ENCODE measurements at regions not wholly inside any gene's neighbourhood (a gene's known extent, or its start where the extent isn't known, plus 50 kb on each side); places are given as distances from the start of the nearest gene placed in this dataset.
A peak's percentile ranks its signal among the peaks of the same experiment; 100 is the strongest.

GRCh38 chr9:96159596-96159995 lies 142.4 kb downstream of the HSD17B3 start:
- no peak for TF ChIP-seq POLR2AphosphoS5 (IDR thresholded peaks at IDR 0.05)
- no peak for TF ChIP-seq EP300 (IDR thresholded peaks at IDR 0.05)
- TF ChIP-seq, protein P1, sequence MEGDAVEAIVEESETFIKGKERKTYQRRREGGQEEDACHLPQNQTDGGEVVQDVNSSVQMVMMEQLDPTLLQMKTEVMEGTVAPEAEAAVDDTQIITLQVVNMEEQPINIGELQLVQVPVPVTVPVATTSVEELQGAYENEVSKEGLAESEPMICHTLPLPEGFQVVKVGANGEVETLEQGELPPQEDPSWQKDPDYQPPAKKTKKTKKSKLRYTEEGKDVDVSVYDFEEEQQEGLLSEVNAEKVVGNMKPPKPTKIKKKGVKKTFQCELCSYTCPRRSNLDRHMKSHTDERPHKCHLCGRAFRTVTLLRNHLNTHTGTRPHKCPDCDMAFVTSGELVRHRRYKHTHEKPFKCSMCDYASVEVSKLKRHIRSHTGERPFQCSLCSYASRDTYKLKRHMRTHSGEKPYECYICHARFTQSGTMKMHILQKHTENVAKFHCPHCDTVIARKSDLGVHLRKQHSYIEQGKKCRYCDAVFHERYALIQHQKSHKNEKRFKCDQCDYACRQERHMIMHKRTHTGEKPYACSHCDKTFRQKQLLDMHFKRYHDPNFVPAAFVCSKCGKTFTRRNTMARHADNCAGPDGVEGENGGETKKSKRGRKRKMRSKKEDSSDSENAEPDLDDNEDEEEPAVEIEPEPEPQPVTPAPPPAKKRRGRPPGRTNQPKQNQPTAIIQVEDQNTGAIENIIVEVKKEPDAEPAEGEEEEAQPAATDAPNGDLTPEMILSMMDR (IDR thresholded peaks at IDR 0.05), result no peak
- TF ChIP-seq POLR2A (IDR thresholded peaks at IDR 0.05), result no peak
- peak overlapping the region in 1 of 4 donors; percentile 40 for H3K27ac ChIP-seq
- H3K4me3 ChIP-seq, result no peak overlapping the region
- H3K4me1 ChIP-seq, result peaks cover 0 to 16% (median 0%) of the 10 kb centered on the region in 3 donors
- WGBS, 2 donors (ENCODE audit: low coverage in 1 of 2), result 94 to 100% methylated on average over 2 to 4 of the region's 4 CpGs
- no peak for ATAC-seq
- H3K27me3 ChIP-seq, result no peaks in the 10 kb centered on the region
- H3K9me3 ChIP-seq, result peaks cover 0 to 9% (median 0%) of the 10 kb centered on the region in 3 donors
- no peaks in the 10 kb centered on the region for H3K36me3 ChIP-seq

DNA sequence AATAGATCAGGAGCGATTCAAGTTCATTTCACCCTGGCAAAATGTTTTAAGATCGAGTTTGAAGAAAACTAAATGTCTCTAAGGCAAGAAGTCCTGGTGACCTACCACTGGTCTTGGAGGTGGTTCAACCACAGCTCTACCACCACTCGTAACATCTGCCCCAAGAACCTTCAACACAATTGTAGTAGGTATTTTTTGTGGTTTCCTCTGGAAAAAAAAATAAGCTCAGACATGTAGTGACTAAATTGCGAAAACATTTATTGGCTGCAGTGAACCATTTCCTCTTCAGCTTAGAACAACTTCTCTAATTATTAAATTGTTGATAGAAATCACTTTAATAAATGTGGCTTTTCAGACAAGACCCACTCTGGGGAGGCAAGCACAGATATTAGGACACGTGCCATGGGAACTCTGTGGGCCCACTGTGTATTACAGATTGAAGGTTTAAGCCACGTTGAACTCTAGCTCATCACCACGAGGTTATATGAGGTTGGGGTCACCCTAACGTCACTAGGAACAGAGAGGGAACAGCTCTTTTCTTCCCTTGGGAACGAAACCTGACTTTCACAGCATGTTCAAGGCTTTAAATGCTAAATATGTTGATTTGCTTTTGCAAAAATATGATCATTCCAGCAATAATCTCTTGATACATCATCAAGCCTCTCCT lies 142.9 kb downstream of the HSD17B3 start:
- H3K27me3 ChIP-seq, result no peaks in the 10 kb centered on the region
- peak overlapping the region in 1 of 4 donors; percentile 40 for H3K27ac ChIP-seq
- ATAC-seq, result no peak
- H3K4me3 ChIP-seq, result no peak overlapping the region
- peaks cover 0 to 16% (median 0%) of the 10 kb centered on the region in 3 donors for H3K4me1 ChIP-seq
- H3K9me3 ChIP-seq, result peaks cover 0 to 9% (median 0%) of the 10 kb centered on the region in 3 donors
- TF ChIP-seq POLR2AphosphoS5 (IDR thresholded peaks at IDR 0.05), result peak; percentile 13
- TF ChIP-seq EP300 (IDR thresholded peaks at IDR 0.05), result no peak
- no peaks in the 10 kb centered on the region for H3K36me3 ChIP-seq
- 67 to 80% methylated on average over 3 to 9 of the region's 9 CpGs for WGBS, 2 donors (ENCODE audit: low coverage in 1 of 2)

DNA sequence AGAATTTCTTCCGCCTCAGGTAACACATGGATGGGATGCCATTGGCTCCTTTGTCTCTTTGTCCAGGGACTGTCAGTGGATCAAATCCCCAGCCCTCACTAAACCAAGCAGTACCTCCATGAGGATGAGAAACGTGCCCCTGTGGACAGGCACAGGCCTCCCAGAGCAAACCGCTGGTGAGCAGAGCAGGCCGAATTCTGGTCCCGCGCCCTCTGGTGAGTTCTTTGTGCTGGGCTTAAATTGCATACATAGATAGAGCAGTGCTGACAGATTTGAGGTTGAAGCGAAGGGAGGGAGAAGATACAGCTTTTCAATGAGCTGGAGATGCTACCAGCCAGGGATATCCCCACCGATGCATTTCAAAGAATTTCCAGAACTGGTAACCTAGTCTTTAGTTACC lies 143.8 kb downstream of the HSD17B3 start:
- H3K4me3 ChIP-seq, result no peak overlapping the region
- H3K9me3 ChIP-seq, result peaks cover 0 to 9% (median 0%) of the 10 kb centered on the region in 3 donors
- TF ChIP-seq, protein P1 (IDR thresholded peaks at IDR 0.05), result no peak
- TF ChIP-seq POLR2A (IDR thresholded peaks at IDR 0.05) (no peak), EP300 (IDR thresholded peaks at IDR 0.05) (no peak), POLR2AphosphoS5 (IDR thresholded peaks at IDR 0.05) (no peak)
- no peak for ATAC-seq
- no peaks in the 10 kb centered on the region for H3K27me3 ChIP-seq
- WGBS, 2 donors (ENCODE audit: low coverage in 1 of 2), result 93 to 100% methylated on average over 1 to 3 of the region's 8 CpGs
- H3K4me1 ChIP-seq, result peaks cover 0 to 16% (median 0%) of the 10 kb centered on the region in 3 donors
- no peak overlapping the region for H3K27ac ChIP-seq
- H3K36me3 ChIP-seq, result no peaks in the 10 kb centered on the region

GRCh38 chr9:96157675-96158074 lies 144.3 kb downstream of the HSD17B3 start:
- H3K9me3 ChIP-seq, result peaks cover 0 to 9% (median 0%) of the 10 kb centered on the region in 3 donors
- H3K4me1 ChIP-seq, result peaks cover 0 to 16% (median 0%) of the 10 kb centered on the region in 3 donors
- ATAC-seq, result no peak
- no peak for TF ChIP-seq EP300 (IDR thresholded peaks at IDR 0.05)
- TF ChIP-seq, protein P1 (IDR thresholded peaks at IDR 0.05), result no peak
- TF ChIP-seq POLR2AphosphoS5 (IDR thresholded peaks at IDR 0.05), result no peak
- no peak for TF ChIP-seq POLR2A (IDR thresholded peaks at IDR 0.05)
- WGBS, 2 donors (ENCODE audit: low coverage in 1 of 2), result 0 to 20% methylated on average over 1 of the region's 1 CpG
- H3K27me3 ChIP-seq, result no peaks in the 10 kb centered on the region
- no peak overlapping the region for H3K27ac ChIP-seq
- no peaks in the 10 kb centered on the region for H3K36me3 ChIP-seq
- H3K4me3 ChIP-seq, result no peak overlapping the region

DNA sequence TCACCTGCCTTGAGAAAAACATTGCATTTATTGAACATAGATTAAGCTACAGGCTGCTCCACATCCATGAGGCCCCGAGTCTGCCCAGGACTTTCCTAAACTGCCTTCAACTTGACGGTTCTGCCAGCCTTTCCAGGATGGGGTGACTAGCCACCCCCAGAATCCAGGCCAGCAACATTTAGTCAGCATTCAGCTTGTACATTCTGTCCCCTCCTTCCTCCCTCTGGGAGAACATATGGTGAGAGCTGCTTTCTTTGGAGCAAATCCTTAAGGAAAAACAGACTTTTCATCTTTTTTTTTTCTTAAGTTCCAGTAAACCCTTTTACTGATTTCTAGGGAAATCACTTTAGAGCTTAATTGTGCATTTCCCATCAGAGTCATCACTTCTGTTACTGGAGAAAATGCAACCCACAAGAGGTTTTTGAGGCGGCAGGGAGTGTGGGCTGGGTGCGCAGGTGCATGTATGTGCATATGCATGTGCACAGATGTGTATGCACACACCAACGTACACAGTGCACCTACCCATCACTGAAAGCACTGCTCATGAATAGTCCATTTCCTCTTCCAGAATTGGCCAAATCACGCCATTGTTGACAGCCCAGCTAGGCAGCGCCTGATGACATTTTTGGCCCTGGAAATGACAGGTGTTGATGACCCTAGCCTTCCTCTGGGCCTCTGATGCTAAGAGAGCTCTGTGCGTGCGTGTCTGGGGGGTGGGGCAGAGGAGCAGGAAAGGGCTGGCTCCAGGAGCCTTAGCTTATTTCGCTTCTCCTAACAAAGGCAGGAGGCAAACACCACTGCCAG lies 145.6 kb downstream of the HSD17B3 start:
- ATAC-seq, result no peak
- TF ChIP-seq POLR2A (IDR thresholded peaks at IDR 0.05) (no peak), EP300 (IDR thresholded peaks at IDR 0.05) (no peak), POLR2AphosphoS5 (IDR thresholded peaks at IDR 0.05) (peak; percentile 74)
- TF ChIP-seq, protein P1 (IDR thresholded peaks at IDR 0.05), result no peak
- H3K4me1 ChIP-seq, result peaks cover 0 to 16% (median 0%) of the 10 kb centered on the region in 3 donors
- H3K4me3 ChIP-seq, result no peak overlapping the region
- no peak overlapping the region for H3K27ac ChIP-seq
- H3K27me3 ChIP-seq, result no peaks in the 10 kb centered on the region
- WGBS, 2 donors (ENCODE audit: low coverage in 1 of 2), result 63 to 66% methylated on average over 3 to 4 of the region's 10 CpGs
- H3K9me3 ChIP-seq, result peaks cover 0 to 9% (median 0%) of the 10 kb centered on the region in 3 donors
- H3K36me3 ChIP-seq, result no peaks in the 10 kb centered on the region
